ENCODE measurements at regions not wholly inside any gene's neighbourhood (a gene's known extent, or its start where the extent isn't known, plus 50 kb on each side); places are given as distances from the start of the nearest gene placed in this dataset.

DNA sequence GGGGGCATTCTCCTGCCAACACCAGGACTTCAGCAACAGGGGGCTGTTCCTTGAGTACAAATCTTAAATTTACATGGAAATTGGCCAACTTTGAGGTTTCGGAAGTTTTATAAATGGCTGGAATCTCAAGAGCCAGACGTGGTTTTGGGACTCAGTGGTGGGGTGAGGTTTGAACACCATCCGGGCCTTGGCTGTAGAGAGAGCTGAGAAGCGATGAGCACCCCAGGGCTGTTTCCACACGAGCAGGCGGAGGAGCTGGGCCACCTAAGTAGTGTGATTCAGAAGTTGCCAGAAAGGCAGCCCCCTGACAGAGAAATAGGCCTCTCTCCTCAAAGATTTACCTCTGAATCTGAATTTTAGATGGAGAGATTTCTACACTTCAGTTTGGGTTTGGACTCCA lies 89.0 kb downstream of the FGF9 start:
- Histone ChIP-seq H3K79me2 (ENCODE audit: insufficient read depth, low read length) (no peaks in the 10 kb centered on the region), H3K4me1 (ENCODE audit: insufficient read depth, low read length, poor library complexity, severe bottlenecking) (no peaks in the 10 kb centered on the region), H4K20me1 (ENCODE audit: insufficient read depth, low read length, poor library complexity, severe bottlenecking) (no peaks in the 10 kb centered on the region), H3K9ac (ENCODE audit: low read depth, low read length, poor library complexity, severe bottlenecking) (no peak overlapping the region), H3K9me2 (replicated peaks; ENCODE audit: low read depth, low read length) (no peaks in the 10 kb centered on the region), H3K9me3 (ENCODE audit: insufficient read depth, low read depth, low read length) (no peaks in the 10 kb centered on the region), H3F3A (ENCODE audit: low read depth) (no peaks in the 10 kb centered on the region), H2AFZ (ENCODE audit: low read length) (no peak overlapping the region), H3K36me3 (ENCODE audit: insufficient read depth, low read length) (no peaks in the 10 kb centered on the region), H3K4me3 (ENCODE audit: low read length, poor library complexity, severe bottlenecking) (no peak overlapping the region), H3K27me3 (ENCODE audit: insufficient read depth, low read length, poor library complexity, severe bottlenecking) (no peaks in the 10 kb centered on the region), H3K4me2 (ENCODE audit: low read depth, low read length, poor library complexity, severe bottlenecking) (no peak overlapping the region)
- TF ChIP-seq EZH2phosphoT487 (IDR thresholded peaks at IDR 0.05; ENCODE audit: borderline replicate concordance) = no peak
- TF ChIP-seq, protein P1, sequence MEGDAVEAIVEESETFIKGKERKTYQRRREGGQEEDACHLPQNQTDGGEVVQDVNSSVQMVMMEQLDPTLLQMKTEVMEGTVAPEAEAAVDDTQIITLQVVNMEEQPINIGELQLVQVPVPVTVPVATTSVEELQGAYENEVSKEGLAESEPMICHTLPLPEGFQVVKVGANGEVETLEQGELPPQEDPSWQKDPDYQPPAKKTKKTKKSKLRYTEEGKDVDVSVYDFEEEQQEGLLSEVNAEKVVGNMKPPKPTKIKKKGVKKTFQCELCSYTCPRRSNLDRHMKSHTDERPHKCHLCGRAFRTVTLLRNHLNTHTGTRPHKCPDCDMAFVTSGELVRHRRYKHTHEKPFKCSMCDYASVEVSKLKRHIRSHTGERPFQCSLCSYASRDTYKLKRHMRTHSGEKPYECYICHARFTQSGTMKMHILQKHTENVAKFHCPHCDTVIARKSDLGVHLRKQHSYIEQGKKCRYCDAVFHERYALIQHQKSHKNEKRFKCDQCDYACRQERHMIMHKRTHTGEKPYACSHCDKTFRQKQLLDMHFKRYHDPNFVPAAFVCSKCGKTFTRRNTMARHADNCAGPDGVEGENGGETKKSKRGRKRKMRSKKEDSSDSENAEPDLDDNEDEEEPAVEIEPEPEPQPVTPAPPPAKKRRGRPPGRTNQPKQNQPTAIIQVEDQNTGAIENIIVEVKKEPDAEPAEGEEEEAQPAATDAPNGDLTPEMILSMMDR (conservative IDR thresholded peaks at IDR 0.05; ENCODE audit: low read length) = no peak

DNA sequence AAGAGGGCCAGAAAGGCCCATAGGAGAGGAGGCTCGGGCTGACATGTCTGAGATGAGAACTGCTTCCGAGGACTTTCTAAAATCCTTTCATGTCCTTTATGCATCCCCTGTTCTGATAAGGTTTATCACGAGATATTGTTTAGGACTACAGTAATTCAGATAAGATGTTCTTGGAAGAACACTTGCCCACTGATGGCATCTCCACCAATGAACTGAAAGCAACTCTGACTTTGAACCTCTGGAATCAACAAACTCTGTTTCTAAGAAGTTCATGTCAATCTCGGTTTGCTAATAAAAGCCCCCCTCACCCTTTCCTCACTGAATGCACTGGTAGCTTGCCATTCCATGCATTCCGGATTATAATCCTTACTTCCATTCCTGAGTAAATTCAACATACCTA lies 90.9 kb downstream of the FGF9 start:
- no peaks in the 10 kb centered on the region for H3K9me3 ChIP-seq (ENCODE audit: insufficient read depth, low read depth, low read length)
- no peak overlapping the region for H3K9ac ChIP-seq (ENCODE audit: low read depth, low read length, poor library complexity, severe bottlenecking)
- no peaks in the 10 kb centered on the region for H3F3A ChIP-seq (ENCODE audit: low read depth)
- no peak overlapping the region for H3K4me3 ChIP-seq (ENCODE audit: low read length, poor library complexity, severe bottlenecking)
- no peaks in the 10 kb centered on the region for H3K4me1 ChIP-seq (ENCODE audit: insufficient read depth, low read length, poor library complexity, severe bottlenecking)
- no peak for TF ChIP-seq EZH2phosphoT487 (IDR thresholded peaks at IDR 0.05; ENCODE audit: borderline replicate concordance)
- TF ChIP-seq, protein P1 (conservative IDR thresholded peaks at IDR 0.05; ENCODE audit: low read length) = no peak
- no peaks in the 10 kb centered on the region for H3K27me3 ChIP-seq (ENCODE audit: insufficient read depth, low read length, poor library complexity, severe bottlenecking)
- H3K79me2 ChIP-seq (ENCODE audit: insufficient read depth, low read length) = no peaks in the 10 kb centered on the region
- H3K4me2 ChIP-seq (ENCODE audit: low read depth, low read length, poor library complexity, severe bottlenecking) = no peak overlapping the region
- no peaks in the 10 kb centered on the region for H3K9me2 ChIP-seq (replicated peaks; ENCODE audit: low read depth, low read length)
- H4K20me1 ChIP-seq (ENCODE audit: insufficient read depth, low read length, poor library complexity, severe bottlenecking) = no peaks in the 10 kb centered on the region
- no peak overlapping the region for H2AFZ ChIP-seq (ENCODE audit: low read length)
- no peaks in the 10 kb centered on the region for H3K36me3 ChIP-seq (ENCODE audit: insufficient read depth, low read length)

DNA sequence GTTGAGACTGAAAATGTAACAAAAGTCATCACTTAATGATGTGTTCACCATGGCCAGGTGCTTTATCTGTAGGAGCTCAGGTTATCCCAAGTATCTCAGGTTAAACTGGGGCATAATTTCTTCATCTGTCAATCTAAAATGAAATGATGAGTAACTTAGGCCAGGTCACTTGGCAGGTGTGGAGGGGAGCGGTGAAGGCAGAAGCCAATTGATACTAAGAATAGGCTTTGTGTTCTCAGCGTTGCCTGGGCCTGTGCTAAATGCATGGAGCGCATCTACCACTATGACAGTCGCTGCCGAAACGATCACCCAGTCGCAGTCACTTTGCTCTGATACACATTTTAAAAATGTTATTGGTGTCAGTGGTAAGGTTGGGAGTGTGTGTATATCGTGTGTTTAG lies 91.6 kb downstream of the FGF9 start:
- Histone ChIP-seq H2AFZ (ENCODE audit: low read length) (no peak overlapping the region), H3K79me2 (ENCODE audit: insufficient read depth, low read length) (no peaks in the 10 kb centered on the region), H3K9ac (ENCODE audit: low read depth, low read length, poor library complexity, severe bottlenecking) (no peak overlapping the region), H3K9me2 (replicated peaks; ENCODE audit: low read depth, low read length) (no peaks in the 10 kb centered on the region), H3K36me3 (ENCODE audit: insufficient read depth, low read length) (no peaks in the 10 kb centered on the region), H3F3A (ENCODE audit: low read depth) (no peaks in the 10 kb centered on the region), H4K20me1 (ENCODE audit: insufficient read depth, low read length, poor library complexity, severe bottlenecking) (no peaks in the 10 kb centered on the region), H3K27me3 (ENCODE audit: insufficient read depth, low read length, poor library complexity, severe bottlenecking) (no peaks in the 10 kb centered on the region), H3K9me3 (ENCODE audit: insufficient read depth, low read depth, low read length) (no peaks in the 10 kb centered on the region), H3K4me3 (ENCODE audit: low read length, poor library complexity, severe bottlenecking) (no peak overlapping the region), H3K4me2 (ENCODE audit: low read depth, low read length, poor library complexity, severe bottlenecking) (no peak overlapping the region), H3K4me1 (ENCODE audit: insufficient read depth, low read length, poor library complexity, severe bottlenecking) (no peaks in the 10 kb centered on the region)
- TF ChIP-seq, protein P1 (conservative IDR thresholded peaks at IDR 0.05; ENCODE audit: low read length) = no peak
- no peak for TF ChIP-seq EZH2phosphoT487 (IDR thresholded peaks at IDR 0.05; ENCODE audit: borderline replicate concordance)
